ENCODE measurements at regions not wholly inside any gene's neighbourhood (a gene's known extent, or its start where the extent isn't known, plus 50 kb on each side); places are given as distances from the start of the nearest gene placed in this dataset.
A peak's percentile ranks its signal among the peaks of the same experiment; 100 is the strongest.

- DNase-seq (ENCODE audit: low read depth): no peak
- TF ChIP-seq, protein P1, sequence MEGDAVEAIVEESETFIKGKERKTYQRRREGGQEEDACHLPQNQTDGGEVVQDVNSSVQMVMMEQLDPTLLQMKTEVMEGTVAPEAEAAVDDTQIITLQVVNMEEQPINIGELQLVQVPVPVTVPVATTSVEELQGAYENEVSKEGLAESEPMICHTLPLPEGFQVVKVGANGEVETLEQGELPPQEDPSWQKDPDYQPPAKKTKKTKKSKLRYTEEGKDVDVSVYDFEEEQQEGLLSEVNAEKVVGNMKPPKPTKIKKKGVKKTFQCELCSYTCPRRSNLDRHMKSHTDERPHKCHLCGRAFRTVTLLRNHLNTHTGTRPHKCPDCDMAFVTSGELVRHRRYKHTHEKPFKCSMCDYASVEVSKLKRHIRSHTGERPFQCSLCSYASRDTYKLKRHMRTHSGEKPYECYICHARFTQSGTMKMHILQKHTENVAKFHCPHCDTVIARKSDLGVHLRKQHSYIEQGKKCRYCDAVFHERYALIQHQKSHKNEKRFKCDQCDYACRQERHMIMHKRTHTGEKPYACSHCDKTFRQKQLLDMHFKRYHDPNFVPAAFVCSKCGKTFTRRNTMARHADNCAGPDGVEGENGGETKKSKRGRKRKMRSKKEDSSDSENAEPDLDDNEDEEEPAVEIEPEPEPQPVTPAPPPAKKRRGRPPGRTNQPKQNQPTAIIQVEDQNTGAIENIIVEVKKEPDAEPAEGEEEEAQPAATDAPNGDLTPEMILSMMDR (IDR thresholded peaks at IDR 0.05; ENCODE audit: insufficient read depth, low read depth, low read length, missing control alignments): no peak
- no peak overlapping the region for H3K4me3 ChIP-seq (ENCODE audit: low read depth, low read length)
These were observed 100.5 kb upstream of the KCNK1 start for GRCh38 chr1:233513431-233513830.

DNA sequence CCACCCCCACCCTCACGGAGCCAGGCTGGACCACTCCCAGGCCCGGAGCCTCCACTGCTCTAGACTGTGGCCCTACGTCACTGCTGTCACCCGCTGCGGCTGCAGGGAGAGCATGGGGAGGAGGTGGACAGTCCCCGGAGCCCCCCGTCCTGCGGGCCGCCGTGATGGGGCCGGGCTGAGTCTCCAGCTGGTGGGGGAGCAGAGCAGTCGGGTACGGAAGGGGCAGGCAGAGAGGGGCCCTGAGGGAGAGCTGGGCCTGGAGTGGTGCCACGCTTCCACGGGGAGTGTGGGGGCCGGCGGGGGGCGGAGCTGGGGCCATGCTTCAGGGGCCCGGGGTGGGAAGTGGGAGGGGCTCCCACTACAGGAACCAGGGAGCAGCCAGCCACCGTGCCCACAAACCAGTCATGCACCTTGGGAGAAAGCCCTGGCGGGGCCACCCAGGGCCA lies 98.9 kb upstream of the KCNK1 start:
- TF ChIP-seq, protein P1 (IDR thresholded peaks at IDR 0.05; ENCODE audit: insufficient read depth, low read depth, low read length, missing control alignments): no peak
- no peak overlapping the region for H3K4me3 ChIP-seq (ENCODE audit: low read depth, low read length)
- no peak for DNase-seq (ENCODE audit: low read depth)

DNA sequence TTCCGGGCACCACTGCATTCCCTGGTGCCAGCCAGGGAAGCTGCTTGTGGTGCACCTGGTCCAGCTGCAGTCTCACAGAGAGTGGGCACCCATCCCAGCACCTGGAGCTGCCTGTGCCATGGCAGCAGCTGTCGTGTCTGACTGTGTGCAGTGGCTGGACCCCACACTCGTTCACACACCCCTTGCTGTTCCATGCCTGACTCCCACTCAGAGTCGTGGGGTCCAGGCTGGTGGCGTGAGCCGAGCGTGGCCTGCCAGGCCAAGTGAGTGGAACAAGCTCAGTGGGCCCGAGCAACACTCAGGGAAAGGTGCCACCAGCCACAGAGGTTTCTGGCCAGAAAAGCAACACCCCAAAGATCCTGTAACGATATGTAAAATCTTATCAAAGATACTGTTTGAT lies 97.2 kb upstream of the KCNK1 start:
- H3K4me3 ChIP-seq (ENCODE audit: low read depth, low read length): no peak overlapping the region
- TF ChIP-seq, protein P1 (IDR thresholded peaks at IDR 0.05; ENCODE audit: insufficient read depth, low read depth, low read length, missing control alignments): no peak
- DNase-seq (ENCODE audit: low read depth): no peak

GRCh38 chr1:233518344-233518743 lies 95.6 kb upstream of the KCNK1 start:
- no peak overlapping the region for H3K4me3 ChIP-seq (ENCODE audit: low read depth, low read length)
- TF ChIP-seq, protein P1 (IDR thresholded peaks at IDR 0.05; ENCODE audit: insufficient read depth, low read depth, low read length, missing control alignments): peak; percentile 59
- peak; percentile 62 for DNase-seq (ENCODE audit: low read depth)

DNA sequence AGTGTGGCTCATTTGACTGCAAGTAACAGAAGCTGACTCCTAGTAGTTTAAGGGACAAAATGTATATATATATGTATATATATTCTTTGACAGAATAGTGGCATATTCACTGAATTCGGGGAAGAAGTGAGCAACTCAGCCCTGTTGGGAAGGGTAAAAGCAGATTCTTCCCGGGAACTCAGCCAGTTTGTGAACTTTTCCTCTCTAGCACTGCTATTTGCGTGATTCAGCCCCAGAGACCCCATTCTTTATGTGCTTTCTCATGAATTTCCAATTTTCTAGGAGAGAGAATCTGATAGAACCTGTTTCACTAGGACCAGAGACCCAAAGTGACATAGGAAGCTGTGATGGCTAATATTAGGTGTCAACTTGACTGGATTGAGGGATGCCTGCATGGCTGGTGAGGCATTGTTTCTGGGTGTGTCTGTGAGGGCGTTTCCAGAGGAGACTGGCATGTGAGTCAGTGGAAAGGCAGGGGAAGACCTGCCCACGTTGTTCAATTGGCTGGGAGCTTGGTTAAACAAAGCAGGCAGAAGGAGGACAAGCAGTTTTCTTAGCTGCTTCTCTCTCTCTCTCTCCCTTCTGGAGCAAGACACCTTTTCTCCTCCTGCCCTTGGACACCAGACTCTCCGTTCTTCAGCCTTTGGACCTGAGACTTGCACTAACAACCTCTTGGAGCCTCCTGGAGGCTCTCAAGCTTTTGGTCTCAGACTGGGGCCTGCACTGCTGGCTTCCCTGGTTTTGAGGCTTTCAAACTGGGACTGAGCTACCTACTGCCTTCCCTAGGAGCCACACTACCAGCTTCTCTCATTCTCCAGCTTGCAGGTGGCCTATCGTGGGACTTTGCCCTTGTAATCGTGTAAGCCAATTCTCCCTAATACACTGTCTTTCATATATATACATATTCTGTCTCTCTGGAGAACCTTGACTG lies 93.4 kb upstream of the KCNK1 start:
- H3K4me3 ChIP-seq (ENCODE audit: low read depth, low read length): no peak overlapping the region
- DNase-seq (ENCODE audit: low read depth): no peak
- TF ChIP-seq, protein P1 (IDR thresholded peaks at IDR 0.05; ENCODE audit: insufficient read depth, low read depth, low read length, missing control alignments): no peak

DNA sequence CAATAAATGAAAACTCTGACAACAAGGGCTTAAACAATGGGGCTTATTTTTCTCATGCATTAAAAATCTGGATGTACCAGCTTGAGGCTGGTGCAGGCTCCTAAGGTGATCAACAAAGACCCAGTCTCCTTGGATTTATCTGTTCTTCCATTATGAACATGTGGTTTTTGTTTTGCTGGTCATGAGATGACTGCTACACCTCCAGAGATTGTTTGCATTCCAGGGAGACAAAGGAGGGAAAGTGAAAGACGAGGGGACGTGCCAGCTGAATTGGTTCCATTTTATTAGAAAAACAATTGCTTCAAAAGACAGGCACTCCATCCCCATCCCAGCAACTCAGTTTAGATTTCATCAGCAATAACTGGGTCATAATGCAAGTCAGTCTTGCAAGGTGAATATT lies 90.9 kb upstream of the KCNK1 start:
- H3K4me3 ChIP-seq (ENCODE audit: low read depth, low read length): no peak overlapping the region
- TF ChIP-seq, protein P1 (IDR thresholded peaks at IDR 0.05; ENCODE audit: insufficient read depth, low read depth, low read length, missing control alignments): no peak
- no peak for DNase-seq (ENCODE audit: low read depth)
